Neural progenitor cell (in vitro differentiated cells): ENCODE measurements at regions not wholly inside any gene's neighbourhood (a gene's known extent, or its start where the extent isn't known, plus 50 kb on each side); places are given as distances from the start of the nearest gene placed in this dataset.

Source experiments
- DNase-seq: peaks from one replicate; pipeline ENCODE4 v3.0.0-alpha.2; 2016; ENCODE audit warnings: low spot score
- H2AFZ ChIP-seq: fragments of 200-600 bp; sonication (generic); replicated peaks from 2 replicates; pipeline ENCODE4 v1.6.1; 2016; ENCODE audit warnings: antibody characterized with exemption
- H3F3A ChIP-seq: fragments of 200-600 bp; sonication (generic); 2 replicates; pipeline ENCODE4 v1.6.1; 2016; ENCODE audit warnings: antibody characterized with exemption, low read depth
- H3K27ac ChIP-seq: fragments of 200-600 bp; sonication (generic); 2 replicates; pipeline ENCODE4 v1.5.1; 2016; ENCODE audit warnings: mild to moderate bottlenecking
- H3K27me3 ChIP-seq: fragments of 200-600 bp; sonication (generic); 2 replicates; pipeline ENCODE4 v1.6.1; 2016; ENCODE audit warnings: mild to moderate bottlenecking, moderate library complexity
- H3K36me3 ChIP-seq: fragments of 200-600 bp; sonication (generic); 2 replicates; pipeline ENCODE4 v1.5.1; 2016
- H3K4me1 ChIP-seq: fragments of 200-600 bp; sonication (generic); 2 replicates; pipeline ENCODE4 v1.6.1; 2016; ENCODE audit warnings: mixed run types
- H3K4me2 ChIP-seq: fragments of 200-600 bp; sonication (generic); 2 replicates; pipeline ENCODE4 v1.6.1; 2016
- H3K4me3 ChIP-seq: fragments of 200-600 bp; sonication (generic); 2 replicates; pipeline ENCODE4 v1.5.1; 2016
- H3K79me2 ChIP-seq: fragments of 200-600 bp; sonication (generic); 2 replicates; pipeline ENCODE4 v1.6.1; 2016; ENCODE audit warnings: low read depth
- H3K9ac ChIP-seq: fragments of 200-600 bp; sonication (generic); 2 replicates; pipeline ENCODE4 v1.6.1; 2016
- H3K9me3 ChIP-seq: fragments of 200-600 bp; sonication (generic); 2 replicates; pipeline ENCODE4 v1.5.1; 2016; ENCODE audit warnings: low read depth
- H4K20me1 ChIP-seq: fragments of 200-600 bp; sonication (generic); 2 replicates; pipeline ENCODE4 v1.6.1; 2016; ENCODE audit warnings: low read depth
- H3K27ac Mint-ChIP-seq: 3 replicates; pipeline ENCODE4 v1.8.0; 2021; ENCODE audit warnings: mixed read lengths
- H3K27me3 Mint-ChIP-seq: 2 replicates; pipeline ENCODE4 v1.8.0; 2022; ENCODE audit warnings: low read depth, mild to moderate bottlenecking, inconsistent platforms, moderate library complexity, mixed read lengths; ENCODE audit not compliant: insufficient read depth
- H3K36me3 Mint-ChIP-seq: 3 replicates; pipeline ENCODE4 v1.8.0; 2021; ENCODE audit warnings: mixed read lengths
- H3K4me1 Mint-ChIP-seq: 3 replicates; pipeline ENCODE4 v1.8.0; 2021; ENCODE audit warnings: mixed read lengths
- H3K4me3 Mint-ChIP-seq: 3 replicates; pipeline ENCODE4 v1.8.0; 2021; ENCODE audit warnings: mild to moderate bottlenecking, moderate library complexity, mixed read lengths
- H3K9me3 Mint-ChIP-seq: 3 replicates; pipeline ENCODE4 v1.8.0; 2020; ENCODE audit warnings: mixed read lengths
- CTCF ChIP-seq: fragments of 200-600 bp; sonication (generic); IDR thresholded peaks from 2 replicates; pipeline ENCODE4 v1.5.1; 2017; ENCODE audit warnings: antibody characterized with exemption, mild to moderate bottlenecking
- EZH2 ChIP-seq: fragments of 200-600 bp; sonication (generic); IDR thresholded peaks from 2 replicates; pipeline ENCODE4 v1.6.1; 2017; ENCODE audit warnings: antibody characterized with exemption, mild to moderate bottlenecking, moderate library complexity
- EZH2phosphoT487 ChIP-seq: fragments of 200-600 bp; sonication (generic); IDR thresholded peaks from 2 replicates; pipeline ENCODE4 v1.6.1; 2017; ENCODE audit warnings: antibody characterized with exemption

DNA sequence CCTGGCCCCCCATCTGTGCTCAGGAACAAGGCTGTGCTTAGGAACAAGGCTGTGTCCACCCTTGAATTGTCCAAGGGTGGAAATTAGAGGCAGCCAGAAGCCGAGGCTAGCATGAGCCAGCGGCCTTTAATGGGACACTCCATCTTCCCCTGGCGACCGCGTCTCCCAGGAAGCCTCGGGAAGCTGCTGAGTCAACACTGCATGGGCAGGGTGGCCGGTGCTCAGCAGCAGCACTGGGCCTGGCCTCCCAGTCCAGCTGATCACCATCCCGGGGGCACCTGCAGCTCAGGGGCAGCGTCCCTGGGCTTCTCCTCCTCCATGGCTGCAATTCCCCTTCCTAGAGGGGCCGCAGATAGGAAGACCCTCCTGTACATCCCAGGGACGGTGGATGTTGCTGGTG is 180.8 kb downstream of the ENGASE start:
- Mint-ChIP-seq H3K27me3 (peaks cover 19% of the 10 kb centered on the region), H3K9me3 (no peaks in the 10 kb centered on the region)
- H4K20me1 ChIP-seq: no peaks in the 10 kb centered on the region

DNA sequence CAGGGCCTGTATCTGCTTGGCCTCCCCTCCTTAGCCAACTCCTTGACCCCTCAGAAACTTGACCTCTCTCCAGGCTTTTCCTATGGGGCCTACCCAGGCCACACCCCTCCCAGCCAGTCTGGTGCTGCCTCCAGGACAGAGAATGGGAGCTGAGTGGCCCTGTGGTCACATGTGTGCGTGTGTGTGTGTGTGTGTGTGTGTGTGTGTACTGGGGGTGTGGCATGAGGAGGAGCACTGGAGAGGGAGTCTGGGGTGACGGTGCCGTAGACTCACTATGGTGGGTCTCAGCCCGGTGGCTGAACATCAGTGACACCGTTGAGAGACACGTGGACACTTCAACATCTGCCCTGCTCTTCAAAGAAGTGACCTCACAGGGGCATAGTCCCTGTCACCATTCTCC is 180.4 kb downstream of the ENGASE start:
- H3K27ac Mint-ChIP-seq: no peak overlapping the region
- no peaks in the 10 kb centered on the region for H3K4me1 Mint-ChIP-seq
- H3K27me3 ChIP-seq: no peaks in the 10 kb centered on the region
- H3K79me2 ChIP-seq: no peaks in the 10 kb centered on the region
- TF ChIP-seq EZH2phosphoT487: no peak
- TF ChIP-seq CTCF: no peak
- TF ChIP-seq EZH2: no peak
- H3K4me3 Mint-ChIP-seq: no peak overlapping the region
- H2AFZ ChIP-seq: no peak overlapping the region
- no peaks in the 10 kb centered on the region for H3K36me3 ChIP-seq
- no peaks in the 10 kb centered on the region for H3F3A ChIP-seq
- no peaks in the 10 kb centered on the region for H4K20me1 ChIP-seq
- H3K27ac ChIP-seq: no peak overlapping the region
- H3K4me3 ChIP-seq: no peak overlapping the region
- H3K4me1 ChIP-seq: no peaks in the 10 kb centered on the region
- H3K9me3 ChIP-seq: no peaks in the 10 kb centered on the region
- no peak overlapping the region for H3K9ac ChIP-seq
- peaks cover 19% of the 10 kb centered on the region for H3K27me3 Mint-ChIP-seq
- no peaks in the 10 kb centered on the region for H3K36me3 Mint-ChIP-seq
- no peaks in the 10 kb centered on the region for H3K9me3 Mint-ChIP-seq
- no peak overlapping the region for H3K4me2 ChIP-seq
- no peak for DNase-seq

More for the DNA sequence above, 180.8 kb downstream of the ENGASE start:
- Mint-ChIP-seq H3K4me1 (no peaks in the 10 kb centered on the region), H3K4me3 (no peak overlapping the region), H3K36me3 (no peaks in the 10 kb centered on the region), H3K27ac (no peak overlapping the region)
- Histone ChIP-seq H3F3A (no peaks in the 10 kb centered on the region), H3K4me1 (no peaks in the 10 kb centered on the region), H3K36me3 (no peaks in the 10 kb centered on the region), H3K27me3 (no peaks in the 10 kb centered on the region), H2AFZ (no peak overlapping the region), H3K9ac (no peak overlapping the region), H3K4me2 (no peak overlapping the region), H3K27ac (no peak overlapping the region), H3K9me3 (no peaks in the 10 kb centered on the region), H3K4me3 (no peak overlapping the region), H3K79me2 (no peaks in the 10 kb centered on the region)
- no peak for DNase-seq
- TF ChIP-seq EZH2: no peak
- no peak for TF ChIP-seq EZH2phosphoT487
- TF ChIP-seq CTCF: no peak

- Mint-ChIP-seq H3K9me3 (no peaks in the 10 kb centered on the region), H3K4me1 (no peaks in the 10 kb centered on the region), H3K27ac (no peak overlapping the region), H3K4me3 (no peak overlapping the region), H3K27me3 (peaks cover 12% of the 10 kb centered on the region), H3K36me3 (no peaks in the 10 kb centered on the region)
- H2AFZ ChIP-seq: no peak overlapping the region
- no peaks in the 10 kb centered on the region for H3K36me3 ChIP-seq
- no peaks in the 10 kb centered on the region for H4K20me1 ChIP-seq
- TF ChIP-seq CTCF: no peak
- TF ChIP-seq EZH2: no peak
- H3K27ac ChIP-seq: no peak overlapping the region
- H3K4me3 ChIP-seq: no peak overlapping the region
- H3K9me3 ChIP-seq: no peaks in the 10 kb centered on the region
- H3K27me3 ChIP-seq: no peaks in the 10 kb centered on the region
- H3K79me2 ChIP-seq: no peaks in the 10 kb centered on the region
- no peak for DNase-seq
- H3F3A ChIP-seq: no peaks in the 10 kb centered on the region
- H3K4me2 ChIP-seq: no peak overlapping the region
- H3K4me1 ChIP-seq: no peaks in the 10 kb centered on the region
- H3K9ac ChIP-seq: no peak overlapping the region
Measured at GRCh38 chr17:79252886-79253285, 178.3 kb downstream of the ENGASE start.

DNA sequence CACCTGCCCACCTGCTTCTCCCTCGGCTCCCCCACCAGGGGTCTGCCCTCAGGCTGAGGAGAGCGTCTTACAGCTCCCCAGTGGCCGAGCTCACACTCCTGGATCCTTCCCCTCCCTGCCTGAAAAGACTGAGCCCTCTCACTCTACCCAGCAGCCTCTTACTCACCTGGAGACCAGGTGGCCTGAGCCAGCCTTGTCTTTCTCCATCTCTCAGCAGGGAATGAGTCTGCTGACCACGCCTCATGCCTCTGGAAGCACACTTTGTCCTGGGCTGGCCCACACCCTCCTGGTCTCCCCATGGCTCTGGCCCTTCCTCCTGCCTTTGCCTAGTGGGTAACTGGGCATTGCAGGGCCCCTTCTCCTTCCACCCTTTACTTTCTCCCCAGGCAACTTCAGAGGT is 177.2 kb downstream of the ENGASE start:
- H3K9me3 ChIP-seq: no peaks in the 10 kb centered on the region
- no peak overlapping the region for H3K27ac Mint-ChIP-seq
- no peaks in the 10 kb centered on the region for H3K4me1 Mint-ChIP-seq
- H3K27me3 ChIP-seq: no peaks in the 10 kb centered on the region
- H3K27ac ChIP-seq: no peak overlapping the region
- H3K79me2 ChIP-seq: no peaks in the 10 kb centered on the region
- H3K9me3 Mint-ChIP-seq: no peaks in the 10 kb centered on the region
- H4K20me1 ChIP-seq: no peaks in the 10 kb centered on the region
- H3K4me2 ChIP-seq: no peak overlapping the region
- H3K27me3 Mint-ChIP-seq: peaks cover 12% of the 10 kb centered on the region
- H3F3A ChIP-seq: no peaks in the 10 kb centered on the region
- no peak overlapping the region for H2AFZ ChIP-seq
- H3K36me3 ChIP-seq: no peaks in the 10 kb centered on the region
- no peak for TF ChIP-seq EZH2
- no peak overlapping the region for H3K9ac ChIP-seq
- no peaks in the 10 kb centered on the region for H3K4me1 ChIP-seq
- peak overlapping the region; percentile 55 for H3K4me3 Mint-ChIP-seq
- H3K36me3 Mint-ChIP-seq: no peaks in the 10 kb centered on the region
- no peak overlapping the region for H3K4me3 ChIP-seq
- no peak for DNase-seq
